ENCODE measurements at regions not wholly inside any gene's neighbourhood (a gene's known extent, or its start where the extent isn't known, plus 50 kb on each side); places are given as distances from the start of the nearest gene placed in this dataset.
"Not testable (repeated sequence)": the region's sequence is repeated elsewhere in the genome, so short reads cannot be mapped to it uniquely, and the experiment has no call there.

DNA sequence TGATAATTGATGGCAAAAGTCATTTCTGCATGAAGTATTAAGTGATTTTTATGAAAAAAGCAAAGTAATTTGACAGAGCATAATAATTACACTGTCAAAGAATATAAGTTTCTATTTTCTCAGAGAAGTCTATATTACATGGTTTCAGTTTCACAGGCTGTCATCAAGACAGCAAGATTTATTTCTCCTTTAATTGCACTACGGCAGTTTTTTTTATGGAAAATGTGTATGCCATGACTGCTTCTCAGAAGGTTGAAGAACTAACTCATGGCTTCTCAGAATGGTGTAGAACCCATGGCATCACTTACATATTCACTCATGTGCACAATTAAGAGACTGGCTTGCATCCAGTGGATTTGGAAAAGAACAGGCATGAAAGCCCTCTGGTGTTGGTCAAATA is 870.3 kb upstream of the SORCS1 start:
- DNase-seq = no peak

DNA sequence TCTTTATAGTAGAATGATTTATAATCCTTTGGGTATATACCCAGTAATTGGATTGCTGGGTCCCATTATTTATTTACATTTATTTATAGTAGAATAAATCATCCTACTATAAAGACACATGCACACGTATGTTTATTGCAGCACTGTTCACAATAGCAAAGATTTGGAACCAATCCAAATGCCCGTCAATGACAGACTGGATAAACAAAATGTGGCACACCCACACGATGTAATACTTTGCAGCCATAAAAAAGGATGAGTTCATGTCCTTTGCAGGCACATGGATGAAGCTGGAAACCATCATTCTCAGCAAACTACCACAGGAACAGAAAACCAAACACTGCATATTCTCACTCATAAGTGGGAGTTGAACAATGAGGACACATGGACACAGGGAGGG is 869.0 kb upstream of the SORCS1 start:
- not testable (repeated sequence) for DNase-seq

DNA sequence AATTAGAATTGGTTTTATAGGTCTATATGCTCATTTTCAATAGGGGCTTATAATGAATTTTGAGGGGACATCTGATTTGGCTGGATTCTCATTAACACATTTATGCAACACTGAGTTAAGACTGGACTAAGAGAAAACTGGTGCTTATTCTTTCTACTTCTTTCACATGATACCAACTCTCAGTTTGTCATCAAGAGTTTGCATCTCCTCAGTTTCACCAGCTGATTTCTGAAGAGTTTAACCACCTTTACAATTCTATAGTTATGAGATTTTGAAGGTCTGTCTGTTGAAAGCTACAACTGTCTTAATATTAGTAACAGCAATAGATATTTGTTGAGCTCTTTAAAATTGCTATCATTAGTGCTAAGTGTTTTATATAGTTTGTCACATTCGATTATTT is 867.0 kb upstream of the SORCS1 start:
- no peak for DNase-seq

DNA sequence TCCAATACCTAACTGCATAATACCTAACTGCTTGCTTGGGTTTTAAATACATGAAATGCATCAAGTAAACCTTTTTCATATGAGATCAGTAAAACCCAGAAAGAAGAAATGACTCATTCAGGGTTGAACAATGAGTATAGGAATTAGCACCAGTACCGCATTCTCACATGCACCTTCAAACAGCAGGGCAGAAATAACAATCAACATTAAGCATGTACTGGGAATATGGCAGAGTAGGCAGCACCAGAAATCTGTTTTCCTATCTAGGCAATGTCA is 850.3 kb upstream of the SORCS1 start:
- no peak for DNase-seq

DNA sequence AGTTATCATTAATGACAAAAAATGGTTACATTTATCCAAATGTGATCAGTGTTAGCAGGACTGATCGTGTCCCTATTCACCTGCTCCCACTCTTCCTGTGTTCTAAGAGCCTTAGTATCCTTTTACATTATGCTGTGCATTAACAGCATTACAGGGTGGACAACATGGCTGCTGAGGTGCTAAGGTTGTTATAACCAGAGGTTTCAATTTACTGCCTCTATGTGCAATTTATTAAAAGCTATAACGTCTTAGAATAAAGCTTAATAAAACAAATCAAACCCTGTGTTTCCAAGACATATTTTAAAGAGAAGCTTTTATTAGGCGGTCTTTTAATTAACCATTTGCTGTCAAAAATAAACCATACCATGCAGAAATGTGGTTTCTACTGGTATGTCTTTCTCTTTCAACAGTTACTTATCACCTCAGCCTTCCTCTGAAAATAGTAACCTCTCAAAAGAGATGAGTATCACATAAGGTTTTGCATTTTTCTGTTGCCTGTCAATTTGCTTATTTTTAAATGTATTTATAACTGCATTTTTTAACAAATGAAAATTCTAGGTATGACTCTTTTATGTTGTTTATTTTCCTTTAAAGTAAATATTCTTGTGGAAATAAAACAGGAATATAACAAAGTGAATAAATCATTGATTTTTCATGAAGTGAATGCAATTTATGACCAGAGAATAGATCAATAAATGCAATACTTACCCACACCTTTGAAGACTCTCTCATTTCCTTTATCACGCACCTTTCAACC is 849.8 kb upstream of the SORCS1 start:
- no peak for DNase-seq

DNA sequence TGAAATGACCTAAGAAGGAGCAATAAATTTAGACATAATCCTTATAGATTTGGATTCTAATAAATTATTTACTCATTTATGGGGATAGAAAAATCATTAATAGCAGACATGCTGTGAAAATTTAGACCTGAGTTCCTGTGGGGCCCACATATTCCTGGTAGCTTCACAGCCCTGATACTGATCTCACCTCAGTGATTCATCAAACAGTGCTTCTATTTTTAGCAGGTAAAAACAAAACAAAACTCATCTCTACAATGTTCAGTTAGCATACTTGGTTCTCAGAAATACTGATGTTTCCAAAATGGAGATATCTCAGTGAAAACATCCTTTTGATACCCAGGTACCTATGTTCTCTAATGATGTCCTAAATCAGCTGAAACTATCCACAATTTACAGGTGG is 841.1 kb upstream of the SORCS1 start:
- no peak for DNase-seq

DNA sequence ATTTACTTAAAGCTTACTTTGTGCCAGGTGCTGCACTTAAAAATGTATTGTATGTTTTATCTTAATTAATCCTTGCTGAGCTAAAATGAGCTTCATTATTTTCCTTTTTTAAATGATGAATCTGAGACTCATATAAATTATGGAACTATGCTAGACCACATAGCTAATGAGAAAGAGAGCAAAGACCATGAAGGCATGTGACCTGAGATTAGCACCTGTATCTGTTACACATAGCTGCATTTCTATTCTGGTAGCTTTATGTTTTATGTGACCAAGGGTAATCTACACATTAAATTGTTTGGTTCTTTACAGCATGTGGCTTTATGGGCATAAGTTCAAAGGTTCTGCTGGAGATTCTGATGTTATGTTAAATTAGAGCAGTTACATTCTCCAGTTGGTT is 839.1 kb upstream of the SORCS1 start:
- DNase-seq = no peak

DNA sequence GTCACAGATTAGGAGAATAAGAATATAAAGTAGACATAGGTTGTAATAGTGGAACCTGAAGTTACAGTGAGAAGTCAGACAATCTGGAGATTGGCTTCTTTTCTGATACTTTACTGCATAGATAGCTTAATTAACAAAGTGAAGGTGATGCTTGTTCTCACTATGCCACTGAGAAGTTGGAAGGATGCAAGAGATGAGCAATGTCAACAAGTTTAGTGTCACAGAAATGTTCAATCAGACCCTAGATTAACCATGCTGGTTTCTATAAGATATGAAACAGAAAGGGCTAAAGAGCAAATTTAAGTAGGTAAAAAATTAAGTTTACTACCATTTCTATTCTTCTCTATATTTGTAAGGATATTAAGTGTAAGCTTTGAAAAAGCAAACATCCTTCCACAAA is 838.6 kb upstream of the SORCS1 start:
- DNase-seq = no peak

DNA sequence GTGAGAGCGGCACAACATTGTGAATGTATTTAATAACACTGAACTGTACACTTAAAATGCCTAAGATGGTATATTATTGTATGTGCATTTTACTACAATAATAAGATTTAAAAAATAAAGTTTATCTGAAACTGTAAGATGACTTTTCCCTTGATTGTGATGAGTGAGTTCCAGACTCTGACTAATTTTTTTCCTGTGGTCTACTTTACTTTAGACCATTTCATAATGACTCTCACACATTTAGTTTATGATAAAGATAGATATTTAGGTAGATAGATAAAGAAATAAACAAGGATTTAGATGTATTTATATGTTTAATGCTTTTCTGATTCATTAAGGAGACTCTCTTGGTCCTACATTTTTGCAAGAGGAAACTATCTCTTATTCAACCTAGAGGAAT is 835.9 kb upstream of the SORCS1 start:
- DNase-seq = no peak

DNA sequence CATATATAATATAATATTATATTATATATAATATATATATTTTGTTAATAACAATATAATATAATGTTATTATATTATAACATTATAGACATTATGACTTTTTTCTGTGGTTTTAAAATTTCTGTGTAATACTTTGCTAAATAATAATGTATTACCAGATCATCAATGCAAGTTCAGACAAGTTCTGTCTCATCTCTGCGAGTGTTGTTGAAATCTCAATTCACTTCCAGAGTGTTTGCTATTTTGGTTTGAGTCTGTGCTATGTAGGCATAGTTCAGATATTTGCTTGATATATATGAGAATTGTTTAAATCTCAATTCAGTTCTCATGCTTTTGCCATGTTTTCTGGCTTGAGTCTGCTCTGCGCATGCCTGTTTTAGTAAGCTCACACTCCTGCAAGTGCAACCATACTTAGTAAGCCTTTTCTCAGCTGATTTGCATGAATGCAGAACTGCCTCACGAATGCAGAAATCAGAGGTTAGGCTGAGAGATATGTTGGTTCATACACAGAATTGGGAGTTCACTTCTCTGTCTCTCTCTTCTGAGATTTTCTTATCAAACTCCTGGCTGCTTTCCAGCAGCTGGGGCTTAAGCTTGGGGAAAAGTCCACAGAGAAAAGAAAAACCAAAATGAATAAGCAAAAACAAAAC is 830.2 kb upstream of the SORCS1 start:
- no peak for DNase-seq

DNA sequence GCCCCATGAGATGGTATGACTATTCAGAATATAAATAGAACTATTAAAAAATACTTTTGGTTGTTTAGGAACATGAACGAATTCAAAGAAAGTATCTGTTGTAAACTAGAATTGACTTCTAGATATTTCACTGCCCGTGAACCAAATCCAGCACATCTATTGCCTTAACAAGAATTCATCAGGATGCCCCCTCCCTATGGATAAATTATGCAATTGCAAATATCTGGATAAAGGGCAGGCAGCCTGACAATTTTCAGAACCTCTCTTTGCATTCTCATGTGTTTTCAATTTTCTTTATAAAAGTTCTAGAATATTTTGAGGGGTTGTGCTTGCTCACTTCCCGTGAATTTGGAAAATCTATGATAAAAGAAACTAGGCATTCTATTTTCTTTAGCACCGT is 822.1 kb upstream of the SORCS1 start:
- no peak for DNase-seq

DNA sequence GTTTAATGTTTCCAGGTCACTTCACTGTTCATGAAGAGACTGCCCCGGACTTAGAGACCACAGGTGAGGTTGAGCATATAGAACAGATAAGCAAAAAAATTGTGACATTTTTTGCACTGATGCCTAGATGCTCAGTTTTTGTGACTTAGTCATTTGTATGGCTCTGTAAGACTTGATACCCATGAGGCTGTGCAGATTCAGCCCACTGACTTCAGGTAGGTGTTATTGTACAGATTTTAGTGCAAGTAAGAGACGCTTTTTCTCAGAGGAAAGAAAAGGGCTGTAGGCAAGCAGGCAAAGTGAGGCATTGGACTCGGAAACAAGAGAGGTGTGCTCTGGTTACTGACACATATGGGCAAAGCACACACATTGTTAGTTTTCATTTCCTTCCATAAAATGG is 820.1 kb upstream of the SORCS1 start:
- no peak for DNase-seq

DNA sequence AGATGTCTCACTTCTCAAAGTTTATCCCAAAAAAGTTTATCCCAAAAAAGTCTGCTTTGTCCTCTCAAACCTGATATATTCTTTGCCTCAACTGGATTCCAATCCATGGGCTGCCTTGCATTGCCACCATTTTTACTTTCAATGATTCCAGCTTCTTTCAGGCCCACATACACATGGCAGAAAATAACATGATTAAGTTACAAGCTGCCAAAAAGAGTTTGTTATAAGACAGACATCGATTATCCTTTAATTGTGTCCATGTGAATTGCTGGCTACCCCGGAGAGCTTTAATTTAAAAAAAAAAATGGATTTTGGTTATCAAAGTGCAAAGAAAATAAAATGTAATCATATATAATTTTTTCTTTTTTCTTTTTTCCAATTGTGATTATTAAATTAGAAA is 819.6 kb upstream of the SORCS1 start:
- DNase-seq = no peak

DNA sequence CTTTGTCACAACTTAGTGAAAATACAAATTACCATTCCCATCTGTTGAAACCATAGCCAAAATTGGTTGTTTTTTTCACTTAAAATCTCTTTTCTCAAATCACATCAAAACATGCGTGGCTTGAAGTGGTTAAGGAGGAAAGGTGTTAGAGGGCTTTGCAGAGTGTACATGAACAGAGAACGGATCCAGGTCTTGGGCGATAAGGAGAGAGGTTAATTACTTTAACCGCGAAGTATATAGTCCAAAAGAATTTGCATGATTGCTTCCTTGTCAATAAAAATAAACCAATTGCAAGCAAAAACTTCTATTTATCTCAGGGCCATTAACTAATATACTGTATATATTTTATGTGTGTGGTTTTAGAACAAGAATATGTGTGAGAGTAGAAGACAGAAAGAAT is 813.9 kb upstream of the SORCS1 start:
- DNase-seq = no peak

DNA sequence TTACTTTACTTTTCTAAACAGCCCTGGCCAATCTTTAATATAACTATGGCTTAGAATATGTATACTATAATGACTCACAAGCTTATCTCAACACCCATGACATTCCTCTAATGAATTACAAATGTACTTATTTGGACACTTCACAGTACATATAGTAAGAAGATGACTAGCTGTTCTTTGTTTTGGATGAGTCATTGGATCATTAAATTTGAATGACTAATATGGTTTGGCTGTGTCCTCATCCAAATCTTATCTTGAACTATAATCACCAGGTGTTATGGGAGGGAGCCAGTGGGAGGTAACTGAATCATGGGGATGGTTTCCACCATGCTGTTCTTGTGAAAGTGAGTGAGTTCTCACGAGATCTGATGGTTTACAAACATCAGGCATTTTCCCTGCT is 807.5 kb upstream of the SORCS1 start:
- DNase-seq = no peak

DNA sequence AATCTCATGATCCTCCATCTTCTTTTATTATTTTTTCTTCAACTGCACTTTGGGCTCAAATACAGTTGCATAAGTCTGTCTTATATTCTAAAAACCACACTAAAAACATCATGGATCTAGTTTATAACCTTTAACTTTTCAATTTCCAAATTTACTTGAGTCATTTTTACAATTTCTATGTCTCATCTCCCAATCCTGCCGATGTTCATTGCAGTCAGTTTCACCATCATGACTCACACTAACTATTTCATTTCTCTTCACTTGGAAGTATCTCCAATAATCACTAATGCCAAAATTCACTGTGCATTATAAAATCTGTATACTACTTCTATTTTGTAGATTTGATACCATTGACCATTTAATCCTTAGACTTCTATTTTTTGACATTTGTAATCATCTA is 806.9 kb upstream of the SORCS1 start:
- DNase-seq = no peak

DNA sequence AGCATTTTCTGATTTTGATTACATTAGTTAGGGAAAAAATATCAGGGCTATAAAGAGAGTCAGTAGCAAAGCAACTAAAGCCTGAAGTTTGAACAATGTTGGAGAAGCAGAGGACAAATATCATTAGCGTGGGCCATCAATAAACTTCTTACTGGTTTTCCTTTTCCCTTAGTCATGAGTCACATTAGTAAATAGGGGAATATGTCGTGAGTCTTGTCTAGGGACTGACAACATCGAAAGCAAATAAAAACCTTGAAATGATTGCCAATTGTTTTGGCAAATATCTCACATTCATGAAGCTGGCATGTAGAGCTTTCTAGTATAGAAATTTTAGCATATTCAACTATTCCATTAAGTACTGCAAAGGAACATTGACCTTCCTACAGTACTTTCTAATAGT is 806.0 kb upstream of the SORCS1 start:
- no peak for DNase-seq

DNA sequence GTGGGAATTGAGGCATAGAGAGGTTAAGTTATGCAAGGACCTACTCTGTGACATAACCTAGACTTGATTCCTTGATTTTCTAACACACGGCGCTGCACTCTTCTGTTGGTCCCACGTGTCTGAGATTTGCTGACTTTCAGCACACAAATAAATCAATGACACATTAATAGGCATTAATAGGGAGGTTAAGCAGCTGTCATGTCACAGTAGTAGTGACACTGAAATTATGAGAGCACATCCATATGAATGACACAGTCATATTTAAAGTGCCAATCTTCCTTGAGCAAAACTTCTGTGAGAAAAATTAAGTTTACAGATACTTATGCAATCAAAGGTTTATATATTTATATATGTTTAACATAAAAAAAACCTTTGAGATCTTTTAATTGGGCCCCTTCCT is 805.4 kb upstream of the SORCS1 start:
- no peak for DNase-seq

DNA sequence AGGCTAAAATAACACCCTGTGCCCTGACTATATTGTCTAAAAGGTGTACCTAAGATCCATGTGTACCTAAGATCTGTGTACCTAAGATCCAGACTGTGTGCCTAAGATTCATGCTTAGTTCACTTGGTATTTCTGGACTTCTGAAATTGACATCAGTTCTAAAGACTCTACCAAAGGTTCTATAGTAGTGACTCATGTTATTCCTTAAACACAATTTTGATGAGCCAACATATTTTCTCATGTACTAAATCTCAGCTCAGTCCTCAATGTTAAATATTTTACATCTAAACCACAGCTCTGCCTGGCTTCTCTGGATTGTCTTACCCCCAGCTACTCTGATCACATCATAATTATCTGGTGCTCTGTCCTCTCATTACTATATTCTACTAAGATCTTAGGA is 802.3 kb upstream of the SORCS1 start:
- DNase-seq = no peak

DNA sequence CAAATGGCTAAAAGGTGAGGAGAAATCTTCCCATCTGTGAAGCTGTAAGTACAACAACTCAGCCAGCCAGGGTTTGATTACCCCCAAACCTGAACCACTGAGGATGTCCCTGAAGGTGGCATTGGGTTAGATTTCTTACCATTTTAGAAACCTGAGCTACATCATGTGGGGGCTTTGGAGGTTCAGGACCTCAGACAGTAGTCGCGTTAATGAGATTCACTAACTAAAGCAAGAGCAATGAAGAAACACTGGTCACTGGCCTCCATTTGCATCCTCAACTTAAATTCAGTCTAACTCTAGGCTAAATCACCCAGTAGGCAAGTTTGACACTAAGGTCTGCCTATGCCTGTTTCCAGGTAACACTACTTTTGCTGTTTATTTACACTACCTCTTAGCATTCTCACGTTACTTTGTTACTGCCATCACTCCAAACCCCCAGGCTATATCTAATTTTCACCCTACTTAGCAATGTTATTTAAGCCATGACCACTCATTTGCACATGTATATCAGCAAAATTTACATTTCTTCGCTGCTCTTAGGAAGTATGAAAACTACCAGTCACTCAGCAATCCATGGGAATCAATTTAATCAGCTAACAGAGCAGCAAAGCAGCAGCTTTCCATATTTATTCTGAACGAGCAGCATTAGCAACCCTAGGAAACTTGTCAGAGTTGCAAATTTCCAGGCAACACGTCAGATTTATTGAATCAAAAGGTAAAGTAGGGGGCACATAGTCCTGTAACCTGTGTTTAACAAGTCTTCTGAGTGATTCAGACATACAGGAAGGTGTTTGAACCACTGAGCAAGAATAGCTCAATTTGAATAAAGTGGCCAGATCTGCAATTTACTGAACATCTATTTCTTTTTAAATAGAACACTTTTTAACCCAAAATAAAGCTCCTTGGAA is 788.4 kb upstream of the SORCS1 start:
- no peak for DNase-seq

DNA sequence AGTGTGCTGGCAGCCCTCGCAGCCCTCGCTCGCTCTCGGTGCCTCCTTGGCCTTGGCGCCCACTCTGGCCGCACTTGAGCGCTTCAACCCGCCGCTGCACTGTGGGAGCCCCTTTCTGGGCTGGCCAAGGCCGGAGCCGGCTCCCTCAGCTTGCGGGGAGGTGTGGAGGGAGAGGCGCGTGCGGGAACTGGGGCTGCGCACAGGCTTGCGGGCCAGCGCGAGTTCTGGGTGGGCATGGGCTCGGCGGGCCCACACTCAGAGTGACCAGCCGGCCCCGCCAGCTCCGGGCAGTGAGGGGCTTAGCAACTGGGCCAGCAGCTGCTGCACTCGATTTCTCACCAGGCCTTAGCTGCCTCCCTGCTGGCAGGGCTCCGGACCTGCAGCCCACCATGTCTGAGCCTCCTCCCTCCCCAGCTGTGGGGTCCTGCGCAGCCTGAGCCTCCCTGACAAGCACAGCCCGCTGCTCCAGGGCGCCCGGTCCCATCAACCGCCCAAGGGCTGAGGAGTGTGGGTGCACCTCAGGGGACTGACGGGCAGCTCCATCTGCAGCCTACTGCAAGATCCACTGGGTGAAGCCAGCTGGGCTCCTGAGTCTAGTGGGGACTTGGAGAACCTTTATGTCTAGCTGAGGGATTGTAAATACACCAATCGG is 786.0 kb upstream of the SORCS1 start:
- DNase-seq = not testable (repeated sequence)

DNA sequence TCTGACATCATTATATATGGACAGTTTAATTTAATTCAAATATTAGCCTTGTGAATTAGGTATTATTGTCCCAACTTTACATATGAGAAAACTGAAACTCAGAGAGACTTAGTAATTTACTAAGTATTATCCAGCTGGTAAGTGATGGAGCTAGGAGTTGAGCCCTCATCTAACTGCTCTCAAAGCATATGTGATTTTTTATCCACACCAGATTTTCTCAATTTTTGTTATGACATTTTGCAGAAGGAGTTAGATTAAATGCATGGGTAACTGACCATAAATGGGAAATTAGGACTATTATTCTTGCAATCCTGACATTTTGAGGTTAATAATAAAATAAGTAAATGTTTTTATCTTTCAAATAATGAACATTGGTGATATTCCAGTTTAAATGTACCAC is 778.3 kb upstream of the SORCS1 start:
- DNase-seq = no peak

DNA sequence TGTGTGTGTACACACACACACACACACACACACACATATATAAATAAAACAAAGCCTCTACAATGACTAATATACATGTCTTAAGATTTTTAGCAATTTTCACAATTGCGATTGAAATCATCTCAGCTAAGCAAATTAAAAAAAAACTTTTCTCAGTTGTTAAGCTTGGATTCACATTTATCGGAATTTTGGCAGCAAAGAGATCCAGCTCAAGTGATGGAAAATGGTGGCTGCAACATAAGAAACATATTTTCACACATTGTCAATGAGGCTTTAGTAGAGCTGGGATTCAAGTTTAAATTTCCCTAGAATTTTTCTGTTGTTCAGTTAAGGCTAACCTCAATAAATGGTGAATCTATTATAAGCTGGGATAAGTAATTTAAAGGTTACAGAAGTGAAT is 768.6 kb upstream of the SORCS1 start:
- no peak for DNase-seq

DNA sequence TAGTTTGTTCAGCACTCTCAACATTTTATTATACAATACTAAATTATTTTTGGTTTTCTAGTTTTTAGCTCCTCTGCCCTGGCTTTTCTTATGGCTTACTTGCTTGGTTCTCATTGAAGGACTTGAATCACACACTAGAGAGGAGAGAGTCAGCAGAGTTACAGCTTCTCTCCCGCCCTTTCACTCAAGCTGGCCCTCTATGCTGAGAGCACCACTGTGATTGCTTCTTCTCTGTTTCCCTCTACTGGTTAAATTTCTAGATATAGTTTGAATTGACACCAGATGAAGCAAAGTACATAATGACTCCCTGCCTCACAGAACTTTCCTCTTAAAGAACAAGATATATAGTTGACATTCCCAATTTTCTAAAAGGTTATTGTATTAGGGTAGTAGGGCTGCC is 767.3 kb upstream of the SORCS1 start:
- no peak for DNase-seq

Measured in NCI-H524 (cell line).